NOMO-1 treated with DMSO at 0.1 percent for 48 hours (cell line): ENCODE measurements at regions not wholly inside any gene's neighbourhood (a gene's known extent, or its start where the extent isn't known, plus 50 kb on each side); places are given as distances from the start of the nearest gene placed in this dataset.
"Not testable (repeated sequence)": the region's sequence is repeated elsewhere in the genome, so short reads cannot be mapped to it uniquely, and the experiment has no call there.

Experiments
- DNase-seq: peaks from one replicate; lab custom pipeline; 2025; ENCODE audit not compliant: unreplicated experiment; lab: John Stamatoyannopoulos, UW

DNA sequence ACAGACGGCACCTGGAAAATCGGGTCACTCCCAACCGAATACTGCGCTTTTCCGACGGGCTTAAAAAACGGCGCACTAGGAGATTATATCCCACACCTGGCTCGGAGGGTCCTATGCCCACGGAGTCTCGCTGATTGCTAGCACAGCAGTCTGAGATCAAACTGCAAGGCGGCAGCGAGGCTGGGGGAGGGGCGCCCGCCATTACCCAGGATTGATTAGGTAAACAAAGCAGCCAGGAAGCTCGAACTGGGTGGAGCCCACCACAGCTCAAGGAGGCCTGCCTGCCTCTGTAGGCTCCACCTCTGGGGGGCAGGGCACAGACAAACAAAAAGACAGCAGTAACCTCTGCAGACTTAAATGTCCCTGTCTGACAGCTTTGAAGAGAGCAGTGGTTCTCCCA, 64.5 kb downstream of the SLC30A10 start:
- not testable (repeated sequence) for DNase-seq

DNA sequence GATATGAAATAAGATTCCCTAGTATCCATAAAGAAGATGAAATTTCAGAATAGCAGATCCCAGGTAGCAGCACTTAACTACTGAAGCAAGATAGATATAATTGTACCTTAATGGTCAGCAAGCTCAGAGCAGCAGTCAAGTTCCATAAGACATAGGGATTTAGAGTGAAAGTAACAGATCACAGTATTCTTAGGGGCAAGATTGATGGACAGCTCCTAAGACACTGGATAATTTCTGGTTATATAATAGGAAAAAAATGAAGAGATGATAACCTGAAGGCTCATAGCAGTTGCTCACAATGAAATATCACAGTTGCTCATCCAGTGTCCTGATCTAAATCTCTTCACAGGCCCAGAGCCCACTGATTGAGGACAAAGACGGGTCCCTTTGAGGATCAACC, 66.0 kb downstream of the SLC30A10 start:
- no peak for DNase-seq

- no peak for DNase-seq
These were observed 69.4 kb downstream of the SLC30A10 start for GRCh38 chr1:219858980-219859379.

DNA sequence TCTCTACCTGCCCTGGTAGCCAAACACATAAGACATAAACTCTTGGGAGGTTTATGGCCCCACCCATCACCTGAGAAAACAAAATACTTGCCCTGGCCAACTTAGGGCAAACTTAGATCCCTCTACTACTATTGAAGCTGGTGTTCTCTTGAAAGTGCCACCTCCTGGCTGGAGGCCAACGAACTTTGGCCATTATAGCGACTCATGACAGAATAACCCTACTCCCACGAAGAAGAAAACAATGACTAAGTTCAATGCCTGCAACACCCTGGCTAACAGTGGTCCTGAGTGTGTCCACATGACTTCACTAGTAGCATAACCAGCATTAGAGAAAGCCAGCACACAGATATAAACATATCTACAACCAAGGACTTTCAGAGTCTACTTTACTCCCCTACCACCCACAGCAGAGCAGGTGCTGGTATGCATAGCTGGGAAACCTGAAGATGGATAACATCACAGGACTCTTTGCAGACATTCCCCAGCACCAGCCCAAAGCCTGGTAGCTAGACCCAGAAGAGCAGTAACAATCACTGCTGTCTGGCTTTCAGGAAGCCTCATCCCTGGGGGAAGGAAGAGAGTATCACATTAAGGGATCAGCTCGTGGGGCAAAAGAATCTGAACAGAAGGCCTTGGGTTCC, 81.0 kb downstream of the SLC30A10 start:
- no peak for DNase-seq

DNA sequence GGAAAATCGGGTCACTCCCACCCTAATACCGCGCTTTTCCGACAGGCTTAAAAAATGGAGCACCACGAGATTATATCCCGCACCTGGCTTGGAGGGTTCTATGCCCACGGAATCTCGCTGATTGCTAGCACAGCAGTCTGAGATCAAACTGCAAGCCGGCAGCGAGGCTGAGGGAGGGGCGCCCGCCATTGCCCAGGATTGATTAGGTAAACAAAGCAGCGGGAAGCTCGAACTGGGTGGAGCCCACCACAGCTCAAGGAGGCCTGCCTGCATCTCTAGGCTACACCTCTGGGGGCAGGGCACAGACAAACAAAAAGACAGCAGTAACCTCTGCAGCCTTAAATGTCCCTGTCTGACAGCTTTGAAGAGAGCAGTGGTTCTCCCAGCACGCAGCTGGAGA, 88.8 kb downstream of the SLC30A10 start:
- DNase-seq = not testable (repeated sequence)

DNA sequence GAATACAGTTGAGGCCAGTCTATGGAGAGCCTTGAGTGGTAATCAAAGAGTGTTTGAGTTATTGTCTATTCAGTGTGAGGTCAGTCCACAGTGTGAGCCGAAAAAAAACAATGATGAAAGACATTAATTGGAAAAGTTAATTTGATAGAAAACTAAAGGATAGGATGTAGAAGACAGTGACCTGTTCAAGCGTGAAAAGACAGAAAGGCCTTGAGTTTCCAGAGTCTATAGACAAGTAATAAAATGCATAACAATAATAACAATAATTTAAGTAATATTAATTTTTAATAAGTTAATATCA, 90.4 kb downstream of the SLC30A10 start:
- DNase-seq = no peak

- DNase-seq = peak; percentile 25
These were observed 90.9 kb downstream of the SLC30A10 start for GRCh38 chr1:219837274-219837993.

DNA sequence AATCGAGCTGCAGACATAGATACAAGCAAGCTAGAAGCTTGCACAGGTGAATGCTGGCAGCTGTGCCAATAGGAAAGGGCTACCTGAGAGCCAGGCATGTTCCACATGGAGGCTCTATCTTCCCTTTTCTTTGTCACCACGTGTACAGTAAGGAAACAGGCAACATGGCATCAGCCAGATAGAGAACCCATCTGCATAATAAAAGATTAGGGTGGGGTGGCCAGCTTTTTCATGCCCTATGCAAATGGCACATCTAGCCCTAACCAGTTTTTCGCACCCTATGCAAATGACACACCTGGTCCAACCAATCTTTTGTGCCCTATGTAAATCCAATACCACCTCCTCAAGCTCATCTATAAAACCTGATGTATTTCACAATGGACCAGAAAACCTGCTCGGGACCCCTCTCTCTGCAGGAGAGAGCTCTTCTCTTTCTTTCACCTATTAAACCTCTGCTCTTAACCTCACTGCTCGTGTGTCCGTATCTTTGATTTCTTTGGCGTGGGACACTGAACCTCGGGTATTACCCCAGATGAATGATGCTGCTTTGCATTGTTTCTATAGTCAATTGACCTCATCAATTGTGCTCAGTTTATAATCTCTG, 93.9 kb downstream of the SLC30A10 start:
- DNase-seq = no peak

GRCh38 chr1:219833214-219833815, 95.0 kb downstream of the SLC30A10 start:
- DNase-seq = no peak

- no peak for DNase-seq
These were observed 102.1 kb downstream of the SLC30A10 start for GRCh38 chr1:219826290-219826689.

DNA sequence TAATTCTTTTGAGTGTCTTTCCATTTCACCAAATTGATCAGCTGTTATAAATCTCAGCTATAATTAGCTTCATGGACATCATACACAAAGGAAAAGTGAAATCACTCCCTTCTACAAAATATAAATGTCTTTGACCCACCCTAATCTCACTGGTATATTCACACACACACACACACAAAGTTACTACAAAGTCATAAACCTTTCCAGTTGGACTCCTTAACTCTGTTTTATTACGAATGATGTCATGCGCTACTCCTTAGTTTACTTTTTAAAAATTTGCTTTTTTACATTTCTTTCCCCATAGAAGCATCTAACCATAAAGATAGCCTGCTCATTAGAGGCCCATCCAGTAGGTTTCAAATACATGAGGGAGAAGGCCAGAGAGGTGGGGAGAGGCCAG, 103.0 kb downstream of the SLC30A10 start:
- DNase-seq = no peak

- DNase-seq = no peak
These were observed 104.0 kb downstream of the SLC30A10 start for GRCh38 chr1:219824338-219824737.

GRCh38 chr1:219820551-219820950, 107.8 kb downstream of the SLC30A10 start:
- no peak for DNase-seq

DNA sequence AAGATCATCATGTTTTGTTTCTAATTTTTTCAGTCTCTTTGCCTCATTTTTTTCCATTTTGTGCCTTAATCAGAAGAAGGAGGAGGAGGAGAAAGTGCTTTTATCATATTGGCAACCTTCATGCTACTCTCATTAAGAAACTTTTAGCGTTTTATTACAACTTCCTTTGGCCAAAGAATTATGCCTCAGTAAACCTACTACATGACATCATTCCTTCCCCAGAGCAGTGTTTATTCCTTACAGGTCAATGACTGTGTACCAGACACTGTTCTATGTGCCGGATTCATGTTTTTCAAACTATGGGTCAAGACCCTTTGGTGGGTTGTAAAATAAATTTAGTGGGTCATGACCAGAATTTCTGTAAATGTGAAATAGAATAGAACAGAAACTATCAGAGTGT, 110.4 kb downstream of the SLC30A10 start:
- no peak for DNase-seq

DNA sequence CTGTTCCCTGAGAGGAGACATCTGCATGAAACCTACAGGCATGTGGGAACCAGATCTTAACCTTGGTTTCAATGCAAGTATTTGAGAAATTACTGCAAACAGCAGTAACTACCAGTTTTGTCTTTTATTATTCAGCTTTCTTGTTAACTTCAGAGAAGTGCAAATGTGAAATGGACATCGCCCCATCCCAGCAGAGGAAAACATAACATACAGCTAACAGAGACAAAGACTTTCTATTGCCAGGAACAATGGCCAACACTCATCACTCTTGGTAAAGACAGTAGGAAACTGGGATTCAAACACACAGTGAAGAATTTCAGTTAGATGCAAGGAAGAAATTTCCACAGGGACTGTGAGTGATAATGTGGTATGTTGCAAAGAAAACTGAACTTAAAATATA, 115.1 kb downstream of the SLC30A10 start:
- no peak for DNase-seq

DNA sequence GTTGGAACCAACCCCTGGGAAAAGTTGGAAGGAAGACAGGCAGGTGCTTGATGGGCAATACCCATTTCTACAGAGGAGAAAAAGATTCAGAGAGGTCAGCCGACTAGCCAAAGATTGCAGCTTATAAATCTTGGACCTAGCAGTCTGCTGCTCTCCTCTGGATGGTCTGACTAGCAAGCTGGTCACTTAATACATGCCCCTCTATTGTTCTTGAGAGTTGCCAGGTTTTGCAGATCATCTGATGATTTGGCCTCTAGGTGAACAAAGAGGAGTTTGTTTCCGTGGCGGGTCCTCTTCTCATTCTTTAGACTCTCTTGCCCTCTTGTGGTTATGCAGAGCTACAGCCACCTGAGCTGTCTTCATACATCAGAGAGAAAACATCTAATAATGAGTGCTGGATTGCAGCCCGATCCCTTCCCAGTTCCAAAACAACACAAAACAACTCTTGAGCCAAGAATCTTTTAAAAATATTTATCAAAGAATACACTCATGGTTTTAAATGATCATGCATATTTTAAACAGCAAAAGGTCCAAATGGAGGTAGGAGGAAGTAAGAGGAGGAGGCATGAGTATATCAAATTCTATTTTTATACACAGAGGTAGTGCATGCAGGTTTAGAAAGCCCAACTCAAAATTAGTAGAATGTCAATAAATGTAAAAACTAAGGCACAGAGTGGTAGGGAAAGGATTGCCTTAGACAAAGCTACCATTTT, 115.7 kb downstream of the SLC30A10 start:
- peak; percentile 50 for DNase-seq

- no peak for DNase-seq
These were observed 116.3 kb downstream of the SLC30A10 start for GRCh38 chr1:219812086-219812485.

DNA sequence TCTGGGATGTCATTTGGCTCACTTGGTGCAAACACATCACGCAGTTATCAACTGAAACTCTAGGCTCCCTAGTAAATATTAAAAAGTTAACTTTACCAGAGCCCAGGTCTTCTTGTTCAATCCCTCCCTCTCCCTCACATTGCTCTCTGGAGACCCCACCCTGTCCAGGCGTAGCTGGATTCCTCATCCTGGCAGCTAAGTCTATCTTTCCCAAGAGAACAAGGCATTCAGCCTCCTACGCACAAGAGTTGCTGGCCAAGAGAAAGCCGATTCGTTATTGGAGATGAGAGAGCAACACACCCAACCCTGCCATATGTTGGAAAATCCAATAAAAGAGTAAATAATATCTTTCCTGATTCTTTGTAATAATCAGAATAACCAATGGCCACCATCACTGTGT, 117.9 kb downstream of the SLC30A10 start:
- no peak for DNase-seq

DNA sequence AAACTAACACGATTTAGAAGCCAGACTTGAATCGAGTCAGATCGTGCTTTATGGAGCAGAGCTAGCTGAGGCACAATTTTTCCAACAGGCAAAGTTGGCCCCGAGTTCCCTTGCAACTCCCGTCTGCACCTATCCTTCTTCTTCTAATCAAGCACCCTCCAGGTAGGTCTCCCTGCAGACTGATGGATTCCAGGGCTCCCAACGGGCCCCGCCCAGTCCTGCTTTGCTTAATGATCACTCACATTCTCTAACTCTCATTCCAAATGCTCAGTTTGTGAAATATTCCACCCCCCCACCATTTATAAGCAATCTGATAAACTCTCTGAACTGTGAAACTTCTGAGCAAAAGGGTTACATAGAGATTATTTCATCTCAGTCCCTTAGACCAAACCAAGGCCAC, 119.6 kb downstream of the SLC30A10 start:
- no peak for DNase-seq

DNA sequence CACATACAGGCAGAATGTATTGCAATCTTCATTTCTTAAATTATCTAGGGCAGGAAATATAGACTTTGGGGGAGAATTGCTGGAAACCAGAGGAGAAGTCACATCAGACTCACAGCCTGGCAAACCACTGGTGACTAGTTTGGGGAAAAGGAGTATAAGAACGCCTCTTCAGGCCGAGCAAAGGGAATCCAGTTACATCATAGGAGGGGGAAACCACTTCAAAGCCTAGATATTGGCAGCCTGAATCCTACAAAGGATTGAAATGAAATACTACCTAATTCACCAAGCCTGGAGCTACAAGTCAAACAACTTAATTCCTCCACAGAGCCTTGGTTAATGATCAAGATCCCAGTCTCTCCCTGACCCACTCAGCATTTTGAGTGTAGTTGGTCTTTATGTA, 121.7 kb downstream of the SLC30A10 start:
- no peak for DNase-seq

DNA sequence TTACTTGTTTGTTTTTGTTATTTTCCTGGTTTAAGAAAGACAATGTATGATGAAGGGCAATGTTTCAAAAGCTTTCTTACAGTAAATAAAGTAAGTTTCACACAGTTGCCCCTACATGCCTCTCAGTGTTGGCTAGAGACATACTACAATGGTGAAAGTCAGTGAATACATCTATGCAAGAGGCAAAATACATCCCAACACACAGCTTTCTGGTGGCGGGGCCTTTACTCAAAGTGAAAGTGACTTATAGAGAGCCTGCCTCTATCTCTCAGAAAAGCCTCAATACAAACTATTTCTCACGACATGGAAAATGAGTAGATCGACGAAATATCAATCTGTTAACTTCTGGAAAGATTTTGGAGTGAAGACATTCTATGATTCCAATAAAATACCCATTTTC, 122.3 kb downstream of the SLC30A10 start:
- no peak for DNase-seq

- no peak for DNase-seq
These were observed 123.2 kb downstream of the SLC30A10 start for GRCh38 chr1:219805191-219805590.
